ENCODE measurements at regions not wholly inside any gene's neighbourhood (a gene's known extent, or its start where the extent isn't known, plus 50 kb on each side); places are given as distances from the start of the nearest gene placed in this dataset.
A peak's percentile ranks its signal among the peaks of the same experiment; 100 is the strongest.

- peaks cover 0 to 11% (median 5%) of the 10 kb centered on the region in 3 donors for H3K27me3 Mint-ChIP-seq (ENCODE audit: low read depth in 3 of 3)
- peak overlapping the region; percentile 49 for H3K4me2 ChIP-seq (replicated peaks; ENCODE audit: extremely low read depth, low read length, poor library complexity, severe bottlenecking)
- intact Hi-C loops (cut with micrococcal nuclease): loop anchor here in 1 of 2 donors (1.0 kb wide), 1 partner anchor 16 kb away; no protein-coding TSS in a partner anchor
Observed at GRCh38 chr11:15816260-15816871, 540.0 kb downstream of the SOX6 start.

GRCh38 chr11:15817001-15817400, 539.3 kb downstream of the SOX6 start:
- Mint-ChIP-seq H3K4me1 (peaks cover 50% of the 10 kb centered on the region), H3K4me3 (no peak overlapping the region), H3K27ac (peak overlapping the region; percentile 92 to 97 (median 95)), H3K36me3 (no peaks in the 10 kb centered on the region), H3K9me3 (peaks cover 0 to 2% (median 0%) of the 10 kb centered on the region in 7 donors), H3K27me3 (ENCODE audit: low read depth in 3 of 3) (peaks cover 0 to 11% (median 5%) of the 10 kb centered on the region in 3 donors)
- Histone ChIP-seq H3K27me3 (ENCODE audit: control insufficient read depth in 2 of 2, insufficient read depth in 2 of 2, low read length in 2 of 2) (no peaks in the 10 kb centered on the region), H2AFZ (ENCODE audit: insufficient read depth, low read depth, low read length, poor library complexity, severe bottlenecking) (no peak overlapping the region), H3K9me3 (replicated peaks in 1 of 2; ENCODE audit: control insufficient read depth in 1 of 2, insufficient read depth in 1 of 2, low read length in 2 of 2) (no peaks in the 10 kb centered on the region), H4K20me1 (ENCODE audit: insufficient read depth, low read length) (no peaks in the 10 kb centered on the region), H3K36me3 (replicated peaks in 1 of 2; ENCODE audit: control insufficient read depth in 1 of 2, insufficient read depth in 2 of 2, low read length in 2 of 2) (no peaks in the 10 kb centered on the region), H3K4me1 (ENCODE audit: control insufficient read depth in 1 of 2, insufficient read depth in 2 of 2, low read length in 2 of 2) (peaks cover 37 to 45% of the 10 kb centered on the region in 2 donors), H3K27ac (ENCODE audit: low read depth in 1 of 2, low read length in 2 of 2) (peak overlapping the region in 1 of 2 donors; percentile 90), H3K79me2 (ENCODE audit: insufficient read depth, low read length) (no peaks in the 10 kb centered on the region), H3K4me3 (replicated peaks in 1 of 3; ENCODE audit: low read depth in 2 of 3, low read length in 3 of 3) (no peak overlapping the region), H3K4me2 (replicated peaks; ENCODE audit: extremely low read depth, low read length, poor library complexity, severe bottlenecking) (no peak overlapping the region), H3K9ac (ENCODE audit: insufficient read depth, low read length, poor library complexity, severe bottlenecking) (no peak overlapping the region)
- DNase-seq: no peak
- TF ChIP-seq, protein P1, sequence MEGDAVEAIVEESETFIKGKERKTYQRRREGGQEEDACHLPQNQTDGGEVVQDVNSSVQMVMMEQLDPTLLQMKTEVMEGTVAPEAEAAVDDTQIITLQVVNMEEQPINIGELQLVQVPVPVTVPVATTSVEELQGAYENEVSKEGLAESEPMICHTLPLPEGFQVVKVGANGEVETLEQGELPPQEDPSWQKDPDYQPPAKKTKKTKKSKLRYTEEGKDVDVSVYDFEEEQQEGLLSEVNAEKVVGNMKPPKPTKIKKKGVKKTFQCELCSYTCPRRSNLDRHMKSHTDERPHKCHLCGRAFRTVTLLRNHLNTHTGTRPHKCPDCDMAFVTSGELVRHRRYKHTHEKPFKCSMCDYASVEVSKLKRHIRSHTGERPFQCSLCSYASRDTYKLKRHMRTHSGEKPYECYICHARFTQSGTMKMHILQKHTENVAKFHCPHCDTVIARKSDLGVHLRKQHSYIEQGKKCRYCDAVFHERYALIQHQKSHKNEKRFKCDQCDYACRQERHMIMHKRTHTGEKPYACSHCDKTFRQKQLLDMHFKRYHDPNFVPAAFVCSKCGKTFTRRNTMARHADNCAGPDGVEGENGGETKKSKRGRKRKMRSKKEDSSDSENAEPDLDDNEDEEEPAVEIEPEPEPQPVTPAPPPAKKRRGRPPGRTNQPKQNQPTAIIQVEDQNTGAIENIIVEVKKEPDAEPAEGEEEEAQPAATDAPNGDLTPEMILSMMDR (IDR thresholded peaks at IDR 0.05): no peak
- WGBS (ENCODE audit: insufficient coverage): 94% methylated on average over 4 of the region's 5 CpGs
- intact Hi-C loops (cut with micrococcal nuclease): no loop called here

More at GRCh38 chr11:15816260-15816871, 540.0 kb downstream of the SOX6 start:
- H3K4me1 Mint-ChIP-seq: peaks cover 44% of the 10 kb centered on the region
- Histone ChIP-seq H3K27me3 (ENCODE audit: control insufficient read depth in 2 of 2, insufficient read depth in 2 of 2, low read length in 2 of 2) (no peaks in the 10 kb centered on the region), H3K79me2 (ENCODE audit: insufficient read depth, low read length) (no peaks in the 10 kb centered on the region), H4K20me1 (ENCODE audit: insufficient read depth, low read length) (no peaks in the 10 kb centered on the region), H3K27ac (ENCODE audit: low read depth in 1 of 2, low read length in 2 of 2) (peak overlapping the region; percentile 51 to 90), H3K9ac (ENCODE audit: insufficient read depth, low read length, poor library complexity, severe bottlenecking) (peak overlapping the region; percentile 50), H3K36me3 (replicated peaks in 1 of 2; ENCODE audit: control insufficient read depth in 1 of 2, insufficient read depth in 2 of 2, low read length in 2 of 2) (no peaks in the 10 kb centered on the region), H2AFZ (ENCODE audit: insufficient read depth, low read depth, low read length, poor library complexity, severe bottlenecking) (no peak overlapping the region), H3K9me3 (replicated peaks in 1 of 2; ENCODE audit: control insufficient read depth in 1 of 2, insufficient read depth in 1 of 2, low read length in 2 of 2) (no peaks in the 10 kb centered on the region), H3K4me1 (ENCODE audit: control insufficient read depth in 1 of 2, insufficient read depth in 2 of 2, low read length in 2 of 2) (peaks cover 32 to 39% of the 10 kb centered on the region in 2 donors), H3K4me3 (replicated peaks in 1 of 3; ENCODE audit: low read depth in 2 of 3, low read length in 3 of 3) (peak overlapping the region; percentile 12 to 40 (median 33))
- H3K4me3 Mint-ChIP-seq: peak overlapping the region; percentile 35 to 77
- TF ChIP-seq, protein P1 (IDR thresholded peaks at IDR 0.05): no peak
- H3K9me3 Mint-ChIP-seq: peaks cover 0 to 2% (median 0%) of the 10 kb centered on the region in 7 donors
- no peaks in the 10 kb centered on the region for H3K36me3 Mint-ChIP-seq
- peak; percentile 83 to 93 (median 92) for DNase-seq
- WGBS (ENCODE audit: insufficient coverage): 40% methylated on average over 1 of the region's 2 CpGs
- H3K27ac Mint-ChIP-seq: peak overlapping the region; percentile 92 to 97 (median 95)
